ENCODE measurements at regions not wholly inside any gene's neighbourhood (a gene's known extent, or its start where the extent isn't known, plus 50 kb on each side); places are given as distances from the start of the nearest gene placed in this dataset.

- no peaks in the 10 kb centered on the region for H3K4me1 ChIP-seq (ENCODE audit: insufficient read depth, low read length, poor library complexity, severe bottlenecking)
- H3K27ac ChIP-seq (ENCODE audit: low read depth, low read length, poor library complexity, severe bottlenecking): no peak overlapping the region
- BruUV-seq (replicated peaks): no TSS peak
- TF ChIP-seq EZH2 (IDR thresholded peaks at IDR 0.05; ENCODE audit: borderline replicate concordance, low read depth, low read length, poor library complexity, severe bottlenecking) (no peak), CTCF (conservative IDR thresholded peaks at IDR 0.05; ENCODE audit: low read depth, low read length) (no peak)
- H3K4me3 ChIP-seq (ENCODE audit: low read depth, low read length, poor library complexity, severe bottlenecking): no peak overlapping the region
- POLR2A ChIA-PET (ENCODE audit: low non-redundant PET): no interaction called here
- no peaks in the 10 kb centered on the region for H3K27me3 ChIP-seq (replicated peaks; ENCODE audit: insufficient read depth, low read depth, low read length, poor library complexity)
- no peak for DNase-seq (ENCODE audit: low spot score)
- intact Hi-C loops (cut with micrococcal nuclease; ENCODE audit: unreplicated experiment): no loop called here
- H3K9me3 ChIP-seq (ENCODE audit: low read depth, low read length, poor library complexity, severe bottlenecking): no peaks in the 10 kb centered on the region
- CTCF ChIA-PET: no interaction called here
- no peaks in the 10 kb centered on the region for H3K36me3 ChIP-seq (ENCODE audit: insufficient read depth, low read length, poor library complexity, severe bottlenecking)
These were observed 140.4 kb upstream of the EGFLAM start for GRCh38 chr5:38117784-38118479.

GRCh38 chr5:38115318-38115827 lies 143.0 kb upstream of the EGFLAM start:
- no peak overlapping the region for H3K4me3 ChIP-seq (ENCODE audit: low read depth, low read length, poor library complexity, severe bottlenecking)
- no peak for DNase-seq (ENCODE audit: low spot score)
- CTCF ChIA-PET: no interaction called here
- intact Hi-C loops (cut with micrococcal nuclease; ENCODE audit: unreplicated experiment): no loop called here
- no peaks in the 10 kb centered on the region for H3K27me3 ChIP-seq (replicated peaks; ENCODE audit: insufficient read depth, low read depth, low read length, poor library complexity)
- H3K27ac ChIP-seq (ENCODE audit: low read depth, low read length, poor library complexity, severe bottlenecking): no peak overlapping the region
- POLR2A ChIA-PET (ENCODE audit: low non-redundant PET): interaction anchor here (0.7 kb wide), 1 partner anchor 21 kb away, joined by 9 read pairs; no protein-coding TSS in a partner anchor
- H3K9me3 ChIP-seq (ENCODE audit: low read depth, low read length, poor library complexity, severe bottlenecking): no peaks in the 10 kb centered on the region
- TF ChIP-seq CTCF (conservative IDR thresholded peaks at IDR 0.05; ENCODE audit: low read depth, low read length): no peak
- TF ChIP-seq EZH2 (IDR thresholded peaks at IDR 0.05; ENCODE audit: borderline replicate concordance, low read depth, low read length, poor library complexity, severe bottlenecking): no peak
- H3K36me3 ChIP-seq (ENCODE audit: insufficient read depth, low read length, poor library complexity, severe bottlenecking): no peaks in the 10 kb centered on the region
- BruUV-seq (replicated peaks): no TSS peak
- no peaks in the 10 kb centered on the region for H3K4me1 ChIP-seq (ENCODE audit: insufficient read depth, low read length, poor library complexity, severe bottlenecking)

- Histone ChIP-seq H3K9me3 (ENCODE audit: low read depth, low read length, poor library complexity, severe bottlenecking) (no peaks in the 10 kb centered on the region), H3K27ac (ENCODE audit: low read depth, low read length, poor library complexity, severe bottlenecking) (no peak overlapping the region), H3K4me3 (ENCODE audit: low read depth, low read length, poor library complexity, severe bottlenecking) (no peak overlapping the region), H3K36me3 (ENCODE audit: insufficient read depth, low read length, poor library complexity, severe bottlenecking) (no peaks in the 10 kb centered on the region), H3K27me3 (replicated peaks; ENCODE audit: insufficient read depth, low read depth, low read length, poor library complexity) (no peaks in the 10 kb centered on the region), H3K4me1 (ENCODE audit: insufficient read depth, low read length, poor library complexity, severe bottlenecking) (no peaks in the 10 kb centered on the region)
- CTCF ChIA-PET: no interaction called here
- no peak for DNase-seq (ENCODE audit: low spot score)
- no TSS peak for BruUV-seq (replicated peaks)
- POLR2A ChIA-PET (ENCODE audit: low non-redundant PET): no interaction called here
- no peak for TF ChIP-seq CTCF (conservative IDR thresholded peaks at IDR 0.05; ENCODE audit: low read depth, low read length)
- no peak for TF ChIP-seq EZH2 (IDR thresholded peaks at IDR 0.05; ENCODE audit: borderline replicate concordance, low read depth, low read length, poor library complexity, severe bottlenecking)
- intact Hi-C loops (cut with micrococcal nuclease; ENCODE audit: unreplicated experiment): no loop called here
These were observed 144.5 kb upstream of the EGFLAM start for GRCh38 chr5:38113880-38114279.
